Activated naive CD4-positive, alpha-beta T cell treated with anti-CD3 and anti-CD28 coated beads, Interleukin-2, amount 50 U/mL, for 72 hours (primary cell): ENCODE measurements at regions not wholly inside any gene's neighbourhood (a gene's known extent, or its start where the extent isn't known, plus 50 kb on each side); places are given as distances from the start of the nearest gene placed in this dataset.
A peak's percentile ranks its signal among the peaks of the same experiment; 100 is the strongest.

Experiments used
- ATAC-seq, 2 donors: fragments of 150-1000 bp; cut with Tn5 transposase; 2 replicates each; pipeline ENCODE4 v1.10.0; 2021; ENCODE audit warnings: mild to moderate bottlenecking in 2 of 2, moderate library complexity in 2 of 2
- DNase-seq, 2 donors: peaks; one replicate each; pipeline ENCODE4 v3.0.0; 2021 to 2022; ENCODE audit warnings: low spot score in 2 of 2
- H3K27ac Mint-ChIP-seq, 2 donors: one replicate each; pipeline ENCODE4 v1.8.0; 2022; ENCODE audit warnings: mild to moderate bottlenecking in 2 of 2, mixed read lengths in 2 of 2
- H3K36me3 Mint-ChIP-seq, 2 donors: one replicate each; pipeline ENCODE4 v1.8.0; 2022; ENCODE audit warnings: mixed read lengths in 2 of 2
- H3K9me3 Mint-ChIP-seq, 2 donors: one replicate each; pipeline ENCODE4 v1.8.0; 2022; ENCODE audit warnings: mixed read lengths in 2 of 2

GRCh38 chr1:108055387-108055786, 90.4 kb upstream of the VAV3 start:
- H3K36me3 Mint-ChIP-seq = no peaks in the 10 kb centered on the region
- no peak overlapping the region for H3K27ac Mint-ChIP-seq
- H3K9me3 Mint-ChIP-seq = peaks cover 0 to 3% of the 10 kb centered on the region in 2 donors
- ATAC-seq (no peak), DNase-seq (no peak)

GRCh38 chr1:108054396-108054795, 89.4 kb upstream of the VAV3 start:
- Mint-ChIP-seq H3K36me3 (no peaks in the 10 kb centered on the region), H3K27ac (no peak overlapping the region), H3K9me3 (peaks cover 0 to 3% of the 10 kb centered on the region in 2 donors)
- ATAC-seq (no peak), DNase-seq (no peak)

- Mint-ChIP-seq H3K27ac (no peak overlapping the region), H3K9me3 (peaks cover 0 to 6% of the 10 kb centered on the region in 2 donors), H3K36me3 (no peaks in the 10 kb centered on the region)
- DNase-seq (no peak), ATAC-seq (peak in 1 of 2 donors; percentile 69)
Observed at GRCh38 chr1:108053270-108054013, 88.5 kb upstream of the VAV3 start.

- no peaks in the 10 kb centered on the region for H3K36me3 Mint-ChIP-seq
Observed at GRCh38 chr1:108051631-108052377, 86.8 kb upstream of the VAV3 start.

GRCh38 chr1:108050911-108051629, 86.1 kb upstream of the VAV3 start:
- Mint-ChIP-seq H3K9me3 (peaks cover 0 to 5% of the 10 kb centered on the region in 2 donors), H3K36me3 (no peaks in the 10 kb centered on the region), H3K27ac (no peak overlapping the region)
- peak; percentile 81 to 87 for ATAC-seq
- DNase-seq = no peak

More at GRCh38 chr1:108051631-108052377, 86.8 kb upstream of the VAV3 start:
- peak; percentile 14 to 19 for ATAC-seq
- Mint-ChIP-seq H3K9me3 (peaks cover 0 to 5% of the 10 kb centered on the region in 2 donors), H3K27ac (no peak overlapping the region)
- DNase-seq = no peak

GRCh38 chr1:108050158-108050557, 85.2 kb upstream of the VAV3 start:
- Mint-ChIP-seq H3K36me3 (no peaks in the 10 kb centered on the region), H3K9me3 (peaks cover 0 to 5% of the 10 kb centered on the region in 2 donors), H3K27ac (no peak overlapping the region)
- DNase-seq = no peak
- no peak for ATAC-seq

- no peaks in the 10 kb centered on the region for H3K36me3 Mint-ChIP-seq
- peak in 1 of 2 donors; percentile 65 for ATAC-seq
- H3K9me3 Mint-ChIP-seq = peaks cover 0 to 5% of the 10 kb centered on the region in 2 donors
- DNase-seq = no peak
- H3K27ac Mint-ChIP-seq = no peak overlapping the region
Observed at GRCh38 chr1:108049178-108049819, 84.3 kb upstream of the VAV3 start.

- DNase-seq (no peak), ATAC-seq (no peak)
- Mint-ChIP-seq H3K9me3 (peaks cover 0 to 5% of the 10 kb centered on the region in 2 donors), H3K27ac (no peak overlapping the region), H3K36me3 (peaks cover 0 to 5% of the 10 kb centered on the region in 2 donors)
Observed at GRCh38 chr1:108048301-108049177, 83.6 kb upstream of the VAV3 start.

GRCh38 chr1:108047085-108047484, 82.1 kb upstream of the VAV3 start:
- H3K36me3 Mint-ChIP-seq = peaks cover 5 to 6% of the 10 kb centered on the region in 2 donors
- no peak overlapping the region for H3K27ac Mint-ChIP-seq
- DNase-seq = no peak
- H3K9me3 Mint-ChIP-seq = peaks cover 0 to 13% of the 10 kb centered on the region in 2 donors
- ATAC-seq = no peak

GRCh38 chr1:108046026-108046425, 81.0 kb upstream of the VAV3 start:
- no peak for ATAC-seq
- Mint-ChIP-seq H3K9me3 (peaks cover 0 to 13% of the 10 kb centered on the region in 2 donors), H3K27ac (no peak overlapping the region)

GRCh38 chr1:108045460-108045859, 80.5 kb upstream of the VAV3 start:
- peaks cover 5 to 13% of the 10 kb centered on the region in 2 donors for H3K36me3 Mint-ChIP-seq
- peaks cover 0 to 13% of the 10 kb centered on the region in 2 donors for H3K9me3 Mint-ChIP-seq
- no peak overlapping the region for H3K27ac Mint-ChIP-seq
- ATAC-seq = peak in 1 of 2 donors; percentile 16
- no peak for DNase-seq

More at GRCh38 chr1:108046026-108046425, 81.0 kb upstream of the VAV3 start:
- DNase-seq = no peak
- peaks cover 5 to 13% of the 10 kb centered on the region in 2 donors for H3K36me3 Mint-ChIP-seq

- DNase-seq = no peak
- Mint-ChIP-seq H3K36me3 (peaks cover 5 to 13% of the 10 kb centered on the region in 2 donors), H3K9me3 (peaks cover 0 to 13% of the 10 kb centered on the region in 2 donors), H3K27ac (peak overlapping the region in 1 of 2 donors; percentile 7)
- no peak for ATAC-seq
Observed at GRCh38 chr1:108044318-108044717, 79.3 kb upstream of the VAV3 start.

- Mint-ChIP-seq H3K27ac (peak overlapping the region in 1 of 2 donors; percentile 7), H3K9me3 (peaks cover 0 to 13% of the 10 kb centered on the region in 2 donors), H3K36me3 (peaks cover 5 to 13% of the 10 kb centered on the region in 2 donors)
- no peak for DNase-seq
- ATAC-seq = no peak
Observed at GRCh38 chr1:108043707-108044106, 78.7 kb upstream of the VAV3 start.

- peaks cover 0 to 8% of the 10 kb centered on the region in 2 donors for H3K9me3 Mint-ChIP-seq
- H3K36me3 Mint-ChIP-seq = peaks cover 5 to 13% of the 10 kb centered on the region in 2 donors
- H3K27ac Mint-ChIP-seq = peak overlapping the region; percentile 32 to 71
- ATAC-seq = peak in 1 of 2 donors; percentile 42
- DNase-seq = no peak
Observed at GRCh38 chr1:108042610-108043009, 77.6 kb upstream of the VAV3 start.

- H3K27ac Mint-ChIP-seq = peak overlapping the region in 1 of 2 donors; percentile 63
- ATAC-seq (peak; percentile 76 to 95), DNase-seq (no peak)
- peaks cover 5 to 13% of the 10 kb centered on the region in 2 donors for H3K36me3 Mint-ChIP-seq
- peaks cover 0 to 8% of the 10 kb centered on the region in 2 donors for H3K9me3 Mint-ChIP-seq
Observed at GRCh38 chr1:108041360-108042142, 76.6 kb upstream of the VAV3 start.
